ENCODE measurements at regions not wholly inside any gene's neighbourhood (a gene's known extent, or its start where the extent isn't known, plus 50 kb on each side); places are given as distances from the start of the nearest gene placed in this dataset.

- TF ChIP-seq MAX (IDR thresholded peaks at IDR 0.05; ENCODE audit: insufficient read depth, insufficient read length) (no peak), POLR2A (IDR thresholded peaks at IDR 0.05; ENCODE audit: low read depth, low read length) (no peak), CTCF (IDR thresholded peaks at IDR 0.05; ENCODE audit: extremely low read depth in 1 of 2, insufficient read depth in 1 of 2, low read depth in 1 of 2, low read length in 2 of 2) (no peak), EZH2 (IDR thresholded peaks at IDR 0.05; ENCODE audit: borderline replicate concordance, low read depth, low read length, severe bottlenecking) (no peak), POLR2AphosphoS5 (IDR thresholded peaks at IDR 0.05; ENCODE audit: insufficient read depth, low read depth, low read length) (no peak), MYC (IDR thresholded peaks at IDR 0.05; ENCODE audit: low read depth, low read length) (no peak), JUN (IDR thresholded peaks at IDR 0.05; ENCODE audit: borderline replicate concordance, insufficient read depth, insufficient read length, low read depth) (no peak), GATA2 (IDR thresholded peaks at IDR 0.05; ENCODE audit: insufficient read depth, insufficient read length, low read depth, low read length) (no peak)
These were observed 165.0 kb upstream of the ZNF521 start for GRCh38 chr18:25516747-25517498.
